K562 (cell line): ENCODE measurements at regions not wholly inside any gene's neighbourhood (a gene's known extent, or its start where the extent isn't known, plus 50 kb on each side); places are given as distances from the start of the nearest gene placed in this dataset.

Experiments used
- ATAC-seq: fragments of 200-7000 bp; cut with Tn5 transposase; 3 replicates; pipeline ENCODE4 v1.9.1; 2020; ENCODE audit warnings: moderate library complexity
- BruUV-seq: library from RNA; stranded (reverse); fragments of 400-500 nt; replicated peaks from 2 replicates; lab custom pipeline; 2021; lab: Mats Ljungman, UMichigan
- CTCF ChIA-PET: fragments of 300-600 bp; formaldehyde crosslinking; extraction: SDS; loops from one replicate; lab custom pipeline; 2021; ENCODE audit warnings: low intra/inter-chr PET ratio; lab: Yijun Ruan, JAX
- POLR2A ChIA-PET: fragments of 300-600, 350-650 bp; sonication (Branson Sonifier 250); formaldehyde crosslinking; extraction: SDS; loops from one replicate; lab custom pipeline; 2021; ENCODE audit warnings: antibody characterized with exemption, inconsistent platforms; lab: Yijun Ruan, JAX
- DNase-seq, 4 experiments: peaks; one replicate each; pipeline versions ENCODE4 v3.0.0 to v3.0.0-alpha.2; 2011 to 2018; ENCODE audit warnings: low spot score in 3 of 4, mixed read lengths in 3 of 4; ENCODE audit errors: extremely low read depth in 1 of 4
- FAIRE-seq: peaks from 2 replicates; lab custom pipeline; 2011; peaks lifted over from hg19 to GRCh38; lab: Jason Lieb, UNC
- H2AFZ ChIP-seq: 2 replicates; pipeline ENCODE4 v1.6.0; 2011; ENCODE audit warnings: low read depth, low read length, control low read depth, inconsistent platforms
- H3K27ac ChIP-seq: fragments of 200-600 bp; 3 replicates; pipeline ENCODE4 v1.8.0; 2011; ENCODE audit warnings: low read depth, mild to moderate bottlenecking, control low read depth, inconsistent platforms, low read length, moderate library complexity, mixed read lengths; ENCODE audit errors: extremely low read depth
- H3K27me3 ChIP-seq, 2 experiments: fragments of 300-600 bp in 1 of 2; 2 replicates in 1 of 2; 3 replicates in 1 of 2; pipeline versions ENCODE4 v1.6.0 to v1.8.0; 2011; ENCODE audit warnings: inconsistent platforms in 2 of 2, low read length in 2 of 2, mild to moderate bottlenecking in 1 of 2, mixed read lengths in 1 of 2, moderate library complexity in 1 of 2; ENCODE audit not compliant: control insufficient read depth in 2 of 2, insufficient read depth in 2 of 2
- H3K36me3 ChIP-seq: fragments of 300-600 bp; 3 replicates; pipeline ENCODE4 v1.8.0; 2011; ENCODE audit warnings: mild to moderate bottlenecking, low read length, inconsistent platforms; ENCODE audit not compliant: control insufficient read depth, insufficient read depth
- H3K4me1 ChIP-seq, 2 experiments: fragments of 200-600 bp in 1 of 2; replicated peaks in 1 of 2; 2 replicates in 1 of 2; 3 replicates in 1 of 2; pipeline versions ENCODE4 v1.5.1 to v1.8.0; 2011; ENCODE audit warnings: inconsistent platforms in 2 of 2, low read length in 2 of 2, mild to moderate bottlenecking in 1 of 2, mixed read lengths in 1 of 2, moderate library complexity in 1 of 2; ENCODE audit not compliant: control insufficient read depth in 2 of 2, insufficient read depth in 2 of 2
- H3K4me2 ChIP-seq: 2 replicates; pipeline ENCODE4 v1.6.1; 2011; ENCODE audit warnings: low read length, control low read depth, inconsistent platforms, mixed read lengths; ENCODE audit not compliant: insufficient read depth
- H3K4me3 ChIP-seq: fragments of 200-600 bp; sonication (generic), shearing (Covaris generic); 2 replicates; pipeline ENCODE4 v1.5.1; 2016; ENCODE audit warnings: control low read depth, inconsistent platforms
- H3K79me2 ChIP-seq: fragments of 200-600 bp; 3 replicates; pipeline ENCODE4 v1.8.0; 2011; ENCODE audit warnings: low read length, inconsistent platforms; ENCODE audit not compliant: control insufficient read depth, insufficient read depth
- H3K9ac ChIP-seq, 2 experiments: 2 replicates each; pipeline versions ENCODE4 v1.6.0 to v1.6.1; 2011; ENCODE audit warnings: low read depth in 2 of 2, low read length in 2 of 2, control low read depth in 1 of 2, inconsistent platforms in 1 of 2, mild to moderate bottlenecking in 1 of 2, mixed read lengths in 1 of 2; ENCODE audit not compliant: insufficient read depth in 1 of 2
- H3K9me1 ChIP-seq: one replicate; pipeline ENCODE4 v1.6.0; 2011; ENCODE audit warnings: inconsistent platforms, mild to moderate bottlenecking, low read length, moderate library complexity; ENCODE audit not compliant: control insufficient read depth, insufficient read depth
- H3K9me3 ChIP-seq: replicated peaks from 2 replicates; pipeline ENCODE4 v1.5.1; 2011; ENCODE audit warnings: low read depth, low read length, inconsistent platforms; ENCODE audit not compliant: control insufficient read depth, insufficient read depth
- H4K20me1 ChIP-seq: replicated peaks from 2 replicates; pipeline ENCODE4 v1.6.1; 2011; ENCODE audit warnings: low read length, inconsistent platforms, mixed read lengths; ENCODE audit not compliant: control insufficient read depth, insufficient read depth
- NR4A1 ChIP-seq, 2 experiments: fragments of 250-450 bp in 1 of 2; fragments of 450-650 bp in 1 of 2; sonication (Bioruptor Pico) in 1 of 2; IDR thresholded peaks; 2 replicates each; pipeline versions ENCODE4 v1.4.0 to v1.6.1; 2016 to 2020; ENCODE audit warnings: mild to moderate bottlenecking in 2 of 2, missing compliant biosample characterization in 1 of 2, missing genetic modification characterization in 1 of 2, moderate library complexity in 1 of 2
- RBM34 ChIP-seq: fragments of 200-400 bp; formaldehyde crosslinking; IDR thresholded peaks from 2 replicates; pipeline ENCODE4 v1.6.1; 2018; ENCODE audit warnings: low read length, borderline replicate concordance; ENCODE audit not compliant: insufficient read depth
- RFX1 ChIP-seq: fragments of 450-650 bp; IDR thresholded peaks from 2 replicates; pipeline ENCODE4 v1.6.1; 2016; ENCODE audit warnings: mild to moderate bottlenecking, moderate library complexity
- WGBS: fragments of 100-300 bp; shearing (Covaris generic); methylation state at CpG from one replicate; pipeline ENCODE4 v1.1.6; 2016; ENCODE audit warnings: low coverage, mixed read lengths; ENCODE audit not compliant: insufficient coverage; ENCODE audit errors: missing lambda C conversion rate; 5-methylcytosine and 5-hydroxymethylcytosine counted together
- in situ Hi-C: fragments of 300-500 bp; cut with MboI; formaldehyde crosslinking; loops from 4 replicates; pipeline ENCODE4 v1.15.0; 2018; ENCODE audit warnings: inconsistent platforms, mixed read lengths
- intact Hi-C: fragments of 100-400 bp; cut with micrococcal nuclease; formaldehyde crosslinking; loops from 2 replicates; pipeline ENCODE4 v1.14.2; 2022

DNA sequence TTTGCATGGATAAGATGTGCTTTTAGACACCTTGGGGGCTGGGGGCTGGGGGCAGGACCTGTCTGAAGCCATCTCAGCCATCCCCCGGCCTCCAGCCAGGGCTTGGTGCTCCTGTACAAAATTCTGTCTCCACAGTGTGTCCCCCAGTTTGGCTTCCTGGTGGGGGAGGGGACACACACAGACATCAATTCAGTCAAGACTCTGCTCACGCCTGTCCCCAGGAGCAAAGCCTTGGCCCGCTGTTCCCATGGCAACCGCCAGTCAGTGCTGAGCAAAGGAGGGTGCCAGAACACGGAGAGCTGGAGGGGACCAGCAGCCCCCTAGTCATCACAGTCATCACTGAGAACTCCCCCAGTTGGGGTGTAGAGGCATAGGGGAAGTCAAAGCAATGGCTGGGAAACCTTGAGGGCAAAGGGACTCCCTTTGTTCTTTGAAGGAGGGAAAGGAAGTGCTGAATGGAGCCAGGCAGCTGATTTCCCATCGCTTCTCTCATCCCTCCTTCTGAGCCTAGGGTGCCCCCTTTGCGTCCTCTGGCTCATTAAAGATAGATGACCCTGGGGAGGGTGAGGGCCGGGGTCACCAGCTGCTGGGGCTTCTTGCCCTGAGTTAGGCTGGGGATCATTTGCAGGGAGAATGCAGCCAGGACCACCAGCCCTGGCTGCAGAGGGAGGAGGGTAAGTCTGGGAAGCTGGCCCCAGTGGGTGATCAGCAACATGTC lies 134.9 kb upstream of the IPO9 start:
- ChIA-PET POLR2A (interaction anchor here (0.5 to 1.5 kb wide), 3 partner anchors 8 to 21 kb away, joined by 3 read pairs; no protein-coding TSS in a partner anchor), CTCF (no interaction called here)
- Histone ChIP-seq H3K9me3 (no peaks in the 10 kb centered on the region), H3K4me2 (no peak overlapping the region), H2AFZ (no peak overlapping the region), H3K9ac (no peak overlapping the region), H4K20me1 (peaks cover 6% of the 10 kb centered on the region; the same call in 1 of the 2 replicates), H3K27ac (no peak overlapping the region), H3K36me3 (no peaks in the 10 kb centered on the region), H3K27me3 (peaks cover 0 to 8% of the 10 kb centered on the region in 2 experiments; a peak in 3 of 5 replicates), H3K4me1 (peaks cover 0 to 6% of the 10 kb centered on the region in 2 experiments; a peak in 1 of 5 replicates), H3K9me1 (no peaks in the 10 kb centered on the region), H3K4me3 (no peak overlapping the region), H3K79me2 (no peaks in the 10 kb centered on the region)
- FAIRE-seq, result no peak
- WGBS, result 28% methylated on average over 8 of the region's 8 CpGs
- intact Hi-C loops (no loop called here), in situ Hi-C loops (no loop called here)
- BruUV-seq, result no TSS peak
- ATAC-seq, result peak; percentile 31; the same call in 2 of the 3 replicates
- DNase-seq, result peak in 1 of 4 experiments; percentile 31
- no peak for TF ChIP-seq RBM34
- 0 out of 2 replicates have a peak, but pooled peaks have one; percentile 38 for TF ChIP-seq NR4A1 (CRISPR knock-in tag; IDR thresholded peaks at IDR 0.05)
- no peak for TF ChIP-seq NR4A1 (tag; IDR thresholded peaks at IDR 0.05)
- TF ChIP-seq RFX1, result peak; percentile 89
